Stimulated activated naive B cell treated with anti-CD40 and anti-IgM and Interleukin-4, amounts not matched to agents 10 μg/mL and 1 μg/mL and 100 μg/mL, for 72 hours (primary cell): ENCODE measurements at regions not wholly inside any gene's neighbourhood (a gene's known extent, or its start where the extent isn't known, plus 50 kb on each side); places are given as distances from the start of the nearest gene placed in this dataset.
A peak's percentile ranks its signal among the peaks of the same experiment; 100 is the strongest.

Source experiments
- ATAC-seq, 2 donors: fragments of 150-1000 bp; cut with Tn5 transposase; replicated peaks; 2 replicates each; pipeline ENCODE4 v1.10.0; 2021; ENCODE audit warnings: moderate library complexity in 1 of 2
- DNase-seq: peaks from one replicate; pipeline ENCODE4 v3.0.0; 2021
- H3K27ac Mint-ChIP-seq: one replicate; pipeline ENCODE4 v1.8.0; 2022; ENCODE audit warnings: mild to moderate bottlenecking, mixed read lengths
- H3K27me3 Mint-ChIP-seq, 2 donors: one replicate each; pipeline ENCODE4 v1.8.0; 2022; ENCODE audit warnings: mixed read lengths in 2 of 2
- H3K36me3 Mint-ChIP-seq, 2 donors: one replicate each; pipeline ENCODE4 v1.8.0; 2022; ENCODE audit warnings: mixed read lengths in 2 of 2, mild to moderate bottlenecking in 1 of 2
- H3K4me1 Mint-ChIP-seq, 2 donors: one replicate each; pipeline ENCODE4 v1.8.0; 2022; ENCODE audit warnings: mixed read lengths in 2 of 2, mild to moderate bottlenecking in 1 of 2
- H3K4me3 Mint-ChIP-seq, 2 donors: one replicate each; pipeline ENCODE4 v1.8.0; 2022; ENCODE audit warnings: mild to moderate bottlenecking in 2 of 2, mixed read lengths in 2 of 2, moderate library complexity in 1 of 2
- H3K9me3 Mint-ChIP-seq, 2 donors: one replicate each; pipeline ENCODE4 v1.8.0; 2022; ENCODE audit warnings: mixed read lengths in 2 of 2, mild to moderate bottlenecking in 1 of 2

- Mint-ChIP-seq H3K4me1 (no peaks in the 10 kb centered on the region), H3K36me3 (no peaks in the 10 kb centered on the region), H3K27me3 (no peaks in the 10 kb centered on the region), H3K4me3 (no peak overlapping the region), H3K9me3 (peaks cover 0 to 4% of the 10 kb centered on the region in 2 donors), H3K27ac (no peak overlapping the region)
- DNase-seq (no peak), ATAC-seq (no peak)
Measured at GRCh38 chr3:76643623-76644304, 396.1 kb upstream of the ROBO2 start.

- Mint-ChIP-seq H3K4me1 (no peaks in the 10 kb centered on the region), H3K9me3 (peaks cover 0 to 4% of the 10 kb centered on the region in 2 donors), H3K4me3 (no peak overlapping the region), H3K36me3 (no peaks in the 10 kb centered on the region), H3K27me3 (no peaks in the 10 kb centered on the region), H3K27ac (no peak overlapping the region)
- ATAC-seq (no peak), DNase-seq (no peak)
Measured at GRCh38 chr3:76644305-76644675, 395.6 kb upstream of the ROBO2 start.

- H3K4me3 Mint-ChIP-seq: no peak overlapping the region
- H3K9me3 Mint-ChIP-seq: peaks cover 0 to 4% of the 10 kb centered on the region in 2 donors
- ATAC-seq: no peak
- H3K27ac Mint-ChIP-seq: no peak overlapping the region
- H3K27me3 Mint-ChIP-seq: no peaks in the 10 kb centered on the region
- H3K4me1 Mint-ChIP-seq: no peaks in the 10 kb centered on the region
- no peaks in the 10 kb centered on the region for H3K36me3 Mint-ChIP-seq
- no peak for DNase-seq
Measured at GRCh38 chr3:76645724-76646123, 394.2 kb upstream of the ROBO2 start.

GRCh38 chr3:76646921-76647562 lies 392.9 kb upstream of the ROBO2 start:
- no peaks in the 10 kb centered on the region for H3K4me1 Mint-ChIP-seq
- no peaks in the 10 kb centered on the region for H3K36me3 Mint-ChIP-seq
- no peaks in the 10 kb centered on the region for H3K27me3 Mint-ChIP-seq
- H3K27ac Mint-ChIP-seq: no peak overlapping the region
- DNase-seq: no peak
- ATAC-seq: no peak
- H3K4me3 Mint-ChIP-seq: no peak overlapping the region
- peaks cover 0 to 4% of the 10 kb centered on the region in 2 donors for H3K9me3 Mint-ChIP-seq

GRCh38 chr3:76651784-76652183 lies 388.1 kb upstream of the ROBO2 start:
- ATAC-seq (no peak), DNase-seq (no peak)
- Mint-ChIP-seq H3K4me1 (no peaks in the 10 kb centered on the region), H3K36me3 (no peaks in the 10 kb centered on the region), H3K27ac (no peak overlapping the region), H3K27me3 (no peaks in the 10 kb centered on the region), H3K9me3 (peaks cover 0 to 3% of the 10 kb centered on the region in 2 donors), H3K4me3 (no peak overlapping the region)

GRCh38 chr3:76652524-76652923 lies 387.4 kb upstream of the ROBO2 start:
- Mint-ChIP-seq H3K27ac (no peak overlapping the region), H3K4me3 (no peak overlapping the region), H3K27me3 (no peaks in the 10 kb centered on the region), H3K36me3 (no peaks in the 10 kb centered on the region), H3K4me1 (no peaks in the 10 kb centered on the region), H3K9me3 (peaks cover 0 to 3% of the 10 kb centered on the region in 2 donors)
- DNase-seq: no peak
- no peak for ATAC-seq

GRCh38 chr3:76653640-76654251 lies 386.2 kb upstream of the ROBO2 start:
- DNase-seq (no peak), ATAC-seq (no peak)
- Mint-ChIP-seq H3K27ac (no peak overlapping the region), H3K27me3 (no peaks in the 10 kb centered on the region), H3K4me1 (no peaks in the 10 kb centered on the region), H3K36me3 (no peaks in the 10 kb centered on the region), H3K4me3 (no peak overlapping the region), H3K9me3 (peaks cover 0 to 3% of the 10 kb centered on the region in 2 donors)

GRCh38 chr3:76656531-76657070 lies 383.3 kb upstream of the ROBO2 start:
- no peak for DNase-seq
- Mint-ChIP-seq H3K27me3 (no peaks in the 10 kb centered on the region), H3K4me1 (no peaks in the 10 kb centered on the region), H3K36me3 (no peaks in the 10 kb centered on the region), H3K27ac (no peak overlapping the region), H3K9me3 (peaks cover 0 to 3% of the 10 kb centered on the region in 2 donors), H3K4me3 (no peak overlapping the region)
- no peak for ATAC-seq

GRCh38 chr3:76657909-76658308 lies 382.0 kb upstream of the ROBO2 start:
- Mint-ChIP-seq H3K4me1 (no peaks in the 10 kb centered on the region), H3K27me3 (no peaks in the 10 kb centered on the region), H3K4me3 (no peak overlapping the region), H3K27ac (no peak overlapping the region), H3K9me3 (peaks cover 0 to 3% of the 10 kb centered on the region in 2 donors), H3K36me3 (no peaks in the 10 kb centered on the region)
- no peak for ATAC-seq
- no peak for DNase-seq

- Mint-ChIP-seq H3K36me3 (no peaks in the 10 kb centered on the region), H3K27me3 (no peaks in the 10 kb centered on the region), H3K9me3 (peaks cover 0 to 3% of the 10 kb centered on the region in 2 donors), H3K4me3 (no peak overlapping the region), H3K4me1 (no peaks in the 10 kb centered on the region), H3K27ac (no peak overlapping the region)
- no peak for ATAC-seq
- no peak for DNase-seq
Measured at GRCh38 chr3:76661527-76662250, 378.2 kb upstream of the ROBO2 start.

- H3K9me3 Mint-ChIP-seq: peaks cover 0 to 3% of the 10 kb centered on the region in 2 donors
- H3K4me3 Mint-ChIP-seq: no peak overlapping the region
- no peaks in the 10 kb centered on the region for H3K4me1 Mint-ChIP-seq
- no peak overlapping the region for H3K27ac Mint-ChIP-seq
- no peaks in the 10 kb centered on the region for H3K27me3 Mint-ChIP-seq
- ATAC-seq (no peak), DNase-seq (no peak)
- no peaks in the 10 kb centered on the region for H3K36me3 Mint-ChIP-seq
Measured at GRCh38 chr3:76664816-76665215, 375.1 kb upstream of the ROBO2 start.

GRCh38 chr3:76668653-76669052 lies 371.2 kb upstream of the ROBO2 start:
- Mint-ChIP-seq H3K4me3 (no peak overlapping the region), H3K9me3 (peaks cover 0 to 3% of the 10 kb centered on the region in 2 donors), H3K27me3 (no peaks in the 10 kb centered on the region), H3K27ac (no peak overlapping the region), H3K4me1 (no peaks in the 10 kb centered on the region), H3K36me3 (no peaks in the 10 kb centered on the region)
- DNase-seq: no peak
- peak in 1 of 2 donors; percentile 27 for ATAC-seq

GRCh38 chr3:76669322-76669721 lies 370.6 kb upstream of the ROBO2 start:
- Mint-ChIP-seq H3K4me3 (no peak overlapping the region), H3K27ac (no peak overlapping the region), H3K4me1 (no peaks in the 10 kb centered on the region), H3K36me3 (no peaks in the 10 kb centered on the region), H3K9me3 (no peaks in the 10 kb centered on the region), H3K27me3 (no peaks in the 10 kb centered on the region)
- DNase-seq (no peak), ATAC-seq (no peak)

- no peak for ATAC-seq
- Mint-ChIP-seq H3K36me3 (no peaks in the 10 kb centered on the region), H3K27ac (no peak overlapping the region), H3K4me3 (no peak overlapping the region), H3K27me3 (no peaks in the 10 kb centered on the region), H3K9me3 (no peaks in the 10 kb centered on the region), H3K4me1 (no peaks in the 10 kb centered on the region)
- no peak for DNase-seq
Measured at GRCh38 chr3:76673171-76673570, 366.7 kb upstream of the ROBO2 start.
